GM23248 (cell line): ENCODE measurements at regions not wholly inside any gene's neighbourhood (a gene's known extent, or its start where the extent isn't known, plus 50 kb on each side); places are given as distances from the start of the nearest gene placed in this dataset.
A peak's percentile ranks its signal among the peaks of the same experiment; 100 is the strongest.

Source experiments
- DNase-seq: peaks from one replicate; pipeline ENCODE4 v3.0.0-alpha.2; 2015
- H2AFZ ChIP-seq: fragments of 200-600 bp; sonication (generic); 2 replicates; pipeline ENCODE4 v1.6.1; 2016; ENCODE audit warnings: antibody characterized with exemption
- H3F3A ChIP-seq: fragments of 200-600 bp; sonication (generic); 2 replicates; pipeline ENCODE4 v1.6.1; 2016; ENCODE audit warnings: mild to moderate bottlenecking, antibody characterized with exemption, mixed run types; ENCODE audit not compliant: insufficient read depth
- H3K27ac ChIP-seq: fragments of 200-600 bp; sonication (generic); 2 replicates; pipeline ENCODE4 v1.5.1; 2016; ENCODE audit warnings: mild to moderate bottlenecking
- H3K27me3 ChIP-seq: fragments of 200-600 bp; sonication (generic); replicated peaks from 2 replicates; pipeline ENCODE4 v1.6.1; 2016; ENCODE audit warnings: mild to moderate bottlenecking; ENCODE audit not compliant: insufficient read depth
- H3K36me3 ChIP-seq: fragments of 200-600 bp; sonication (generic); 2 replicates; pipeline ENCODE4 v1.6.1; 2016; ENCODE audit warnings: low read depth, mild to moderate bottlenecking
- H3K4me1 ChIP-seq: fragments of 200-600 bp; sonication (generic); 2 replicates; pipeline ENCODE4 v1.6.1; 2016; ENCODE audit warnings: mild to moderate bottlenecking; ENCODE audit not compliant: insufficient read depth
- H3K4me2 ChIP-seq: fragments of 200-600 bp; sonication (generic); one replicate; pipeline ENCODE4 v1.6.1; 2016; ENCODE audit warnings: mild to moderate bottlenecking; ENCODE audit not compliant: unreplicated experiment
- H3K4me3 ChIP-seq: fragments of 200-600 bp; sonication (generic); 2 replicates; pipeline ENCODE4 v1.5.1; 2016; ENCODE audit warnings: mild to moderate bottlenecking
- H3K79me2 ChIP-seq: fragments of 200-600 bp; sonication (generic); 2 replicates; pipeline ENCODE4 v1.6.1; 2016; ENCODE audit warnings: mild to moderate bottlenecking; ENCODE audit not compliant: insufficient read depth
- H3K9ac ChIP-seq: fragments of 200-600 bp; sonication (generic); 2 replicates; pipeline ENCODE4 v1.6.1; 2016; ENCODE audit warnings: mild to moderate bottlenecking
- H3K9me2 ChIP-seq: fragments of 200-600 bp; sonication (generic); 2 replicates; pipeline ENCODE4 v1.6.1; 2016; ENCODE audit warnings: mixed run types, mild to moderate bottlenecking, moderate library complexity; ENCODE audit not compliant: insufficient read depth
- H3K9me3 ChIP-seq: fragments of 200-600 bp; sonication (generic); one replicate; pipeline ENCODE4 v1.6.1; 2017; ENCODE audit warnings: low read depth
- H4K20me1 ChIP-seq: fragments of 200-600 bp; sonication (generic); 2 replicates; pipeline ENCODE4 v1.6.0; 2016; ENCODE audit not compliant: insufficient read depth
- EZH2 ChIP-seq: fragments of 200-600 bp; sonication (generic); IDR thresholded peaks from 2 replicates; pipeline ENCODE4 v1.6.1; 2018; ENCODE audit warnings: antibody characterized with exemption, mild to moderate bottlenecking; ENCODE audit not compliant: insufficient read depth, poor library complexity, severe bottlenecking
- EZH2phosphoT487 ChIP-seq: fragments of 200-600 bp; sonication (generic); IDR thresholded peaks from 2 replicates; pipeline ENCODE4 v1.6.1; 2018; ENCODE audit warnings: antibody characterized with exemption, moderate library complexity, mild to moderate bottlenecking, low read depth; ENCODE audit not compliant: insufficient read depth
- WGBS, 2 experiments: methylation state at CpG; one replicate each; pipeline ENCODE4 v1.1.6; 2015 to 2017; ENCODE audit warnings: low lambda C conversion rate in 2 of 2, low coverage in 1 of 2; ENCODE audit errors: missing lambda C conversion rate in 2 of 2; 5-methylcytosine and 5-hydroxymethylcytosine counted together
- in situ Hi-C: fragments of 300-500 bp; cut with MboI; formaldehyde crosslinking; loops from 2 replicates; pipeline ENCODE4 v1.15.0; 2020

- no peaks in the 10 kb centered on the region for H3K79me2 ChIP-seq
- H3K9ac ChIP-seq: no peak overlapping the region
- no peaks in the 10 kb centered on the region for H4K20me1 ChIP-seq
- no peaks in the 10 kb centered on the region for H3K4me1 ChIP-seq
- H3K36me3 ChIP-seq: no peaks in the 10 kb centered on the region
- no peak overlapping the region for H3K27ac ChIP-seq
- no peaks in the 10 kb centered on the region for H3K9me2 ChIP-seq
- no peak for DNase-seq
- in situ Hi-C loops: no loop called here
- H3K27me3 ChIP-seq: peaks cover 15% of the 10 kb centered on the region
- no peak overlapping the region for H2AFZ ChIP-seq
- WGBS, 2 experiments: 71 to 75% methylated on average over 1 of the region's 1 CpG
- no peak overlapping the region for H3K4me2 ChIP-seq
- no peak for TF ChIP-seq EZH2phosphoT487
- TF ChIP-seq EZH2: no peak
- H3K9me3 ChIP-seq: no peaks in the 10 kb centered on the region
- H3K4me3 ChIP-seq: no peak overlapping the region
- H3F3A ChIP-seq: no peaks in the 10 kb centered on the region
These were observed 165.3 kb upstream of the DYNLRB2 start for GRCh38 chr16:80375513-80375912.

- in situ Hi-C loops: no loop called here
- 77 to 83% methylated on average over 10 of the region's 10 CpGs for WGBS, 2 experiments
- no peaks in the 10 kb centered on the region for H3K36me3 ChIP-seq
- no peaks in the 10 kb centered on the region for H3F3A ChIP-seq
- no peak for DNase-seq
- peaks cover 6% of the 10 kb centered on the region; the same call in 1 of the 2 replicates for H3K27me3 ChIP-seq
- no peak overlapping the region for H3K27ac ChIP-seq
- H3K4me3 ChIP-seq: no peak overlapping the region
- H3K4me2 ChIP-seq: no peak overlapping the region
- H3K4me1 ChIP-seq: no peaks in the 10 kb centered on the region
- H4K20me1 ChIP-seq: no peaks in the 10 kb centered on the region
- no peak overlapping the region for H2AFZ ChIP-seq
- no peaks in the 10 kb centered on the region for H3K9me3 ChIP-seq
- no peaks in the 10 kb centered on the region for H3K9me2 ChIP-seq
- H3K79me2 ChIP-seq: no peaks in the 10 kb centered on the region
- no peak overlapping the region for H3K9ac ChIP-seq
- no peak for TF ChIP-seq EZH2phosphoT487
- TF ChIP-seq EZH2: no peak
These were observed 168.5 kb upstream of the DYNLRB2 start for GRCh38 chr16:80372341-80372740.

GRCh38 chr16:80369138-80369958 lies 171.4 kb upstream of the DYNLRB2 start:
- Histone ChIP-seq H2AFZ (peak overlapping the region; percentile 48), H3K9ac (no peak overlapping the region), H3K4me2 (no peak overlapping the region), H3F3A (no peaks in the 10 kb centered on the region), H3K27ac (no peak overlapping the region), H4K20me1 (no peaks in the 10 kb centered on the region), H3K79me2 (no peaks in the 10 kb centered on the region), H3K9me3 (no peaks in the 10 kb centered on the region), H3K4me1 (no peaks in the 10 kb centered on the region), H3K27me3 (no peaks in the 10 kb centered on the region), H3K36me3 (no peaks in the 10 kb centered on the region), H3K4me3 (no peak overlapping the region), H3K9me2 (no peaks in the 10 kb centered on the region)
- in situ Hi-C loops: loop anchor here (10.0 kb wide), 1 partner anchor 375 kb away; no protein-coding TSS in a partner anchor
- WGBS, 2 experiments: 14 to 15% methylated on average over 7 of the region's 7 CpGs
- TF ChIP-seq EZH2 (no peak), EZH2phosphoT487 (no peak)
- peak; percentile 78 for DNase-seq

- Histone ChIP-seq H3K9me3 (no peaks in the 10 kb centered on the region), H3K27me3 (no peaks in the 10 kb centered on the region), H3K4me2 (no peak overlapping the region), H3K4me1 (no peaks in the 10 kb centered on the region), H3K9ac (no peak overlapping the region), H4K20me1 (no peaks in the 10 kb centered on the region), H3K27ac (no peak overlapping the region), H3K9me2 (no peaks in the 10 kb centered on the region), H3K4me3 (no peak overlapping the region), H3F3A (no peaks in the 10 kb centered on the region), H3K36me3 (no peaks in the 10 kb centered on the region), H2AFZ (peak overlapping the region; percentile 6; the same call in 1 of the 2 replicates), H3K79me2 (no peaks in the 10 kb centered on the region)
- DNase-seq: no peak
- 59 to 66% methylated on average over 2 of the region's 2 CpGs for WGBS, 2 experiments
- TF ChIP-seq EZH2phosphoT487 (no peak), EZH2 (no peak)
- in situ Hi-C loops: loop anchor here (10.0 kb wide), 1 partner anchor 372 kb away; no protein-coding TSS in a partner anchor
These were observed 173.6 kb upstream of the DYNLRB2 start for GRCh38 chr16:80367037-80367658.
